Adrenal gland (tissue), 5 donors: ENCODE measurements at regions not wholly inside any gene's neighbourhood (a gene's known extent, or its start where the extent isn't known, plus 50 kb on each side); places are given as distances from the start of the nearest gene placed in this dataset.
"Not testable (repeated sequence)": the region's sequence is repeated elsewhere in the genome, so short reads cannot be mapped to it uniquely, and the experiment has no call there.

Source experiments
- POLR2A ChIP-seq, 2 donors: fragments of 450-650 bp; IDR thresholded peaks; one replicate each; pipeline ENCODE4 v1.6.1; 2017; ENCODE audit warnings: antibody characterized with exemption in 2 of 2, mild to moderate bottlenecking in 2 of 2, moderate library complexity in 1 of 2
- TF ChIP-seq, protein P1 (sequence below), 6 experiments: fragments of 450-650 bp in 4 of 6; fragments of 200-600 bp in 2 of 6; sonication (generic) in 1 of 6; IDR thresholded peaks; 1 replicate in 5 of 6; 2 replicates in 1 of 6; pipeline versions ENCODE4 v1.5.1 to v1.8.0; 2016 to 2021; ENCODE audit warnings: antibody characterized with exemption in 6 of 6, mild to moderate bottlenecking in 2 of 6, moderate library complexity in 1 of 6
- donor health status: DM: no; HTN: no; CAD: no.

DNA sequence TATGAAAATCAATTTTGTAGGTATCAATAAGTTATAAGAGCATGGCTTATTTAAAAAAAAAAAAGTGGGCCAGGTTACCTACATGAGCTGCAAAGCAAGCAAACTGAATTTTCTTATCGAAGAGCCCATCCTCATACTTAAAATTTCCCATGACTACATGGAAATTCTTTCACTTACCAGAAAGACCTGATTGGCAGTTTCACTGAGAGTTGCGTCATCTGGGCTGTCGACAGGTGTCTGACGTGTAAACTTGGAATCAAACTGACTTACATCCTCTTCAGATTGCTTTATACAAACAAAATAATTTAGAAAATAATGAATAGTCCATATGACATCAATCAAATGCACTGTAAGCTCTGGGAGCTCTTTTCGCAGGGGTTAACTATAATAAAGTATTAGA lies 149.1 kb upstream of the EFCAB3 start:
- TF ChIP-seq POLR2A (IDR thresholded peaks at IDR 0.05): not testable (repeated sequence)
- TF ChIP-seq, protein P1, sequence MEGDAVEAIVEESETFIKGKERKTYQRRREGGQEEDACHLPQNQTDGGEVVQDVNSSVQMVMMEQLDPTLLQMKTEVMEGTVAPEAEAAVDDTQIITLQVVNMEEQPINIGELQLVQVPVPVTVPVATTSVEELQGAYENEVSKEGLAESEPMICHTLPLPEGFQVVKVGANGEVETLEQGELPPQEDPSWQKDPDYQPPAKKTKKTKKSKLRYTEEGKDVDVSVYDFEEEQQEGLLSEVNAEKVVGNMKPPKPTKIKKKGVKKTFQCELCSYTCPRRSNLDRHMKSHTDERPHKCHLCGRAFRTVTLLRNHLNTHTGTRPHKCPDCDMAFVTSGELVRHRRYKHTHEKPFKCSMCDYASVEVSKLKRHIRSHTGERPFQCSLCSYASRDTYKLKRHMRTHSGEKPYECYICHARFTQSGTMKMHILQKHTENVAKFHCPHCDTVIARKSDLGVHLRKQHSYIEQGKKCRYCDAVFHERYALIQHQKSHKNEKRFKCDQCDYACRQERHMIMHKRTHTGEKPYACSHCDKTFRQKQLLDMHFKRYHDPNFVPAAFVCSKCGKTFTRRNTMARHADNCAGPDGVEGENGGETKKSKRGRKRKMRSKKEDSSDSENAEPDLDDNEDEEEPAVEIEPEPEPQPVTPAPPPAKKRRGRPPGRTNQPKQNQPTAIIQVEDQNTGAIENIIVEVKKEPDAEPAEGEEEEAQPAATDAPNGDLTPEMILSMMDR (IDR thresholded peaks at IDR 0.05): not testable (repeated sequence)
